Lung (tissue), 11 donors: ENCODE measurements at regions not wholly inside any gene's neighbourhood (a gene's known extent, or its start where the extent isn't known, plus 50 kb on each side); places are given as distances from the start of the nearest gene placed in this dataset.

Experiments
- ATAC-seq: fragments of 200-7000 bp; cut with Tn5 transposase; one replicate; pipeline ENCODE4 v1.9.1; 2020; ENCODE audit warnings: moderate number of reproducible peaks; ENCODE audit not compliant: insufficient read depth, low FRiP score
- DNase-seq, 3 donors: peaks; one replicate each; pipeline ENCODE4 v3.0.0-alpha.2; 2013 to 2017
- H3K27ac ChIP-seq, 2 donors: one replicate each; pipeline ENCODE4 v1.5.1; 2013; ENCODE audit warnings: mild to moderate bottlenecking in 2 of 2, moderate library complexity in 2 of 2, control low read depth in 1 of 2, inconsistent platforms in 1 of 2, low read depth in 1 of 2, low read length in 1 of 2
- H3K27me3 ChIP-seq, 3 donors: one replicate each; pipeline ENCODE4 v1.5.1; 2013; ENCODE audit warnings: low read length in 2 of 3; ENCODE audit not compliant: control insufficient read depth in 3 of 3, insufficient read depth in 3 of 3
- H3K36me3 ChIP-seq, 4 donors: one replicate each; pipeline ENCODE4 v1.5.1; 2013; ENCODE audit warnings: low read length in 4 of 4, mild to moderate bottlenecking in 1 of 4, moderate library complexity in 1 of 4; ENCODE audit not compliant: control insufficient read depth in 4 of 4, insufficient read depth in 4 of 4
- H3K4me1 ChIP-seq, 5 donors: one replicate each; pipeline ENCODE4 v1.5.1; 2013; ENCODE audit warnings: low read length in 5 of 5, mild to moderate bottlenecking in 2 of 5, moderate library complexity in 1 of 5; ENCODE audit not compliant: control insufficient read depth in 5 of 5, insufficient read depth in 5 of 5
- H3K4me3 ChIP-seq: one replicate; pipeline ENCODE4 v1.5.1; 2013; ENCODE audit warnings: mild to moderate bottlenecking, control low read depth, moderate library complexity
- H3K9ac ChIP-seq, 2 donors: one replicate each; pipeline ENCODE4 v1.5.1; 2013; ENCODE audit warnings: low read length in 2 of 2, control low read depth in 1 of 2; ENCODE audit not compliant: insufficient read depth in 1 of 2
- H3K9me3 ChIP-seq, 4 donors: one replicate each; pipeline ENCODE4 v1.5.1; 2013; ENCODE audit warnings: low read length in 3 of 4, mild to moderate bottlenecking in 1 of 4, moderate library complexity in 1 of 4; ENCODE audit not compliant: control insufficient read depth in 4 of 4, insufficient read depth in 3 of 4
- WGBS, 2 donors: extraction: QIAGEN DNeasy Blood & Tissue Kit; methylation state at CpG; one replicate each; pipeline ENCODE4 v1.1.7; 2013; 5-methylcytosine and 5-hydroxymethylcytosine counted together
- TF ChIP-seq, protein P1 (sequence below): IDR thresholded peaks from 2 replicates; pipeline ENCODE4 v1.5.1; 2012; ENCODE audit warnings: mild to moderate bottlenecking; ENCODE audit errors: control extremely low read depth, extremely low read depth
- donor health status: control.
- donor health status: control.
- donor health status: Bipolar disorder and iron deficiency.
- donor health status: healthy.
- donor health status: DM: yes; HTN: yes; CAD: no.

DNA sequence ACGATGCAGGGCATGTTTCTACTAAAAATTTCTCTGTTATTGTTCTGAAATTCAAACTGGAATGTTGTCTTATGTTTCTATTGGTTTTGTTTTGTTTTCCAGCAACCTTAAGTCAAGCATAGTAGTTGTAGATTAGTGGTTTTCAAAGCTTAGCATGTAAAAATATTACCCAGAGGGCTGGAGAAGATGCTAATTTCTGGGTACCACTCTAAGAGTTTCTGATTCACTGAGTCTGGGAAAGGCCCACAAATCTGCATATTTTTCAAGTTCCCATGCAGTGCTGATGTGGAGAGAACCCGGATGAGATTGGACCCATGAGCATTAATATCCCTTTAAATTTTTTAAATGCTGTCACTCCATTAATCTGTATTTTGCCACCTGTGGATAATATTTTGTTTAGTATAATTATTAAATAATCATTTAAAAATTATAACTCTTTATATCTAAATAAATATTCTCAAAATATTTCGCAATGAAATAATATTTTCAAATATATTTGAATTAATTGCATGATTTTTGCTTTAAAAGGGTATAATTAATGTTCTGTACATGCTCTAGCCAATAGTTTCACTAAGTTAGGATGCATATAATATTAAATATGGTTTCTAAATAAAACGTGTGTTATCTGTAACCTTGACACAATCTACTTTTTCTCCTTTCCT is 1274.7 kb upstream of the CADM2 start:
- H3K9ac ChIP-seq, result no peak overlapping the region
- ATAC-seq (no peak), DNase-seq (no peak)
- peaks cover 0 to 4% (median 1%) of the 10 kb centered on the region in 4 donors for H3K9me3 ChIP-seq
- no peaks in the 10 kb centered on the region for H3K27me3 ChIP-seq
- H3K27ac ChIP-seq, result no peak overlapping the region
- TF ChIP-seq, protein P1, sequence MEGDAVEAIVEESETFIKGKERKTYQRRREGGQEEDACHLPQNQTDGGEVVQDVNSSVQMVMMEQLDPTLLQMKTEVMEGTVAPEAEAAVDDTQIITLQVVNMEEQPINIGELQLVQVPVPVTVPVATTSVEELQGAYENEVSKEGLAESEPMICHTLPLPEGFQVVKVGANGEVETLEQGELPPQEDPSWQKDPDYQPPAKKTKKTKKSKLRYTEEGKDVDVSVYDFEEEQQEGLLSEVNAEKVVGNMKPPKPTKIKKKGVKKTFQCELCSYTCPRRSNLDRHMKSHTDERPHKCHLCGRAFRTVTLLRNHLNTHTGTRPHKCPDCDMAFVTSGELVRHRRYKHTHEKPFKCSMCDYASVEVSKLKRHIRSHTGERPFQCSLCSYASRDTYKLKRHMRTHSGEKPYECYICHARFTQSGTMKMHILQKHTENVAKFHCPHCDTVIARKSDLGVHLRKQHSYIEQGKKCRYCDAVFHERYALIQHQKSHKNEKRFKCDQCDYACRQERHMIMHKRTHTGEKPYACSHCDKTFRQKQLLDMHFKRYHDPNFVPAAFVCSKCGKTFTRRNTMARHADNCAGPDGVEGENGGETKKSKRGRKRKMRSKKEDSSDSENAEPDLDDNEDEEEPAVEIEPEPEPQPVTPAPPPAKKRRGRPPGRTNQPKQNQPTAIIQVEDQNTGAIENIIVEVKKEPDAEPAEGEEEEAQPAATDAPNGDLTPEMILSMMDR, result no peak
- no peaks in the 10 kb centered on the region for H3K36me3 ChIP-seq
- no peaks in the 10 kb centered on the region for H3K4me1 ChIP-seq
- no peak overlapping the region for H3K4me3 ChIP-seq
- WGBS, 2 donors, result 60 to 71% methylated on average over 4 of the region's 4 CpGs

DNA sequence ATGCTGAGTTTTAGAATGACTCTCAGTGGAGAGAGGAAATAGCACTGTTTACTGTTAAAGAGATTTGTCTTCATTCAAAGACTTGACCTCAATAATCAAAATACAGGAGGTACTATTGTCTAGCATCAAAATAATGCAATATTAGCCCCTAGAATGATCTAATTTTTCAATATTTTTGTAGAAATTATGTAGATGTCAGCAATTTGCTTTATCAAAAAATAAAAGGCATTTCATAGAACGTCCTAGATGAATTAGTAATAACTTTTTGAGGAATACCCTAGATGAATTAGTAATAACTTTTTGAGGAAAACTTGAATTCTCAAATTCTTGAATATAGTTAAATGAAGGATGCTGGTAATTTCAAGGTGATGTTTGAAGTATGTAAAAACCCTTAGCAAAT is 1252.1 kb upstream of the CADM2 start:
- Histone ChIP-seq H3K9me3 (no peaks in the 10 kb centered on the region), H3K4me3 (no peak overlapping the region), H3K27ac (no peak overlapping the region), H3K36me3 (no peaks in the 10 kb centered on the region), H3K4me1 (no peaks in the 10 kb centered on the region), H3K27me3 (no peaks in the 10 kb centered on the region), H3K9ac (no peak overlapping the region)
- ATAC-seq (no peak), DNase-seq (no peak)
- WGBS, 2 donors, result 43 to 50% methylated on average over 1 of the region's 1 CpG
- TF ChIP-seq, protein P1, result no peak

DNA sequence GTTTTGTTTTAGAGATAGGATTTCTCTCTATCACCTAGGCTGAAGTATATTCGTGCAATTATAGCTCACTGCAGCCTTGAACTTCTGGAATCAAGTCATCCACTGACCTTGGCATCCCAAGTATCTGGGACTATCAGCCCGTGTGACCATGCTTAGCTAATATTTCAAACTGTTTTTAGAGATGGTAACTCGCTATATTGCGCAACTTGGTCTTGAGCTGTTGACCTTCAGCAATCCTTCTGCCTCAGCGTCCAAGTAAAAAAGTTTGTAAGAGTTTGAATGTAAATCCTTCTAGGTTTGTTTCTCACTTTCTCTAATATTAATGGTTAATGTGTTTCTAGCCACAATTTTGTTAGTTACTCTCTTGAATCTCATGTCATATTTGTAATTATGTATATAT is 1243.5 kb upstream of the CADM2 start:
- 64 to 66% methylated on average over 5 of the region's 5 CpGs for WGBS, 2 donors
- H3K36me3 ChIP-seq, result no peaks in the 10 kb centered on the region
- no peak overlapping the region for H3K4me3 ChIP-seq
- ATAC-seq (no peak), DNase-seq (no peak)
- H3K4me1 ChIP-seq, result no peaks in the 10 kb centered on the region
- no peak overlapping the region for H3K27ac ChIP-seq
- no peaks in the 10 kb centered on the region for H3K9me3 ChIP-seq
- no peaks in the 10 kb centered on the region for H3K27me3 ChIP-seq
- no peak overlapping the region for H3K9ac ChIP-seq
- TF ChIP-seq, protein P1, result no peak

DNA sequence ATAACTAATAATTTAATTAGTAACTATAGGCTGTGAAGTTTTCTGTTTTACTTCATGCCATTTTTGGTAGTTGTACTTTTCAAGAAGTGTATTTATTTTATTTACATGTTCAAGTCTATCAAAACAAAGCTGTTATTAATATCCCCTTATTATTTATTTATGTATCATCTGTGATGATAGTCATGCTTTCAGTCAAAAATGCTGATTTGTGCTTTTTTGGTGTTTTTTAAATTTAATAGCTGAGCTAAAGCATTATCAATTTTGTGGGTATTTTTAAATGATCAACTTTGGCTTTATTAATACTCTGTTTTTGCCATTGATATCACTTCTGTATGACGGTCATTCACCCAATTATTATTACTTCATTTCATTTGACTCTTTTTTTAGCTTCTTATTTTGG is 1229.2 kb upstream of the CADM2 start:
- ATAC-seq, result no peak
- no peak overlapping the region for H3K9ac ChIP-seq
- H3K4me3 ChIP-seq, result no peak overlapping the region
- H3K27me3 ChIP-seq, result no peaks in the 10 kb centered on the region
- WGBS, 2 donors, result 80 to 84% methylated on average over 1 of the region's 1 CpG
- TF ChIP-seq, protein P1, result no peak
- H3K4me1 ChIP-seq, result no peaks in the 10 kb centered on the region
- H3K9me3 ChIP-seq, result peaks cover 0 to 12% (median 9%) of the 10 kb centered on the region in 4 donors
- H3K36me3 ChIP-seq, result no peaks in the 10 kb centered on the region
- no peak overlapping the region for H3K27ac ChIP-seq
- no peak for DNase-seq
